Activated B cell treated with CpG ODN at 0.5 μM for 24 hours (primary cell): ENCODE measurements at regions not wholly inside any gene's neighbourhood (a gene's known extent, or its start where the extent isn't known, plus 50 kb on each side); places are given as distances from the start of the nearest gene placed in this dataset.
"Not testable (repeated sequence)": the region's sequence is repeated elsewhere in the genome, so short reads cannot be mapped to it uniquely, and the experiment has no call there.

Experiments
- ATAC-seq: fragments of 200-7000 bp; cut with Tn5 transposase; one replicate; pipeline ENCODE4 v1.10.0; 2021; ENCODE audit warnings: low read depth, mild to moderate bottlenecking, moderate library complexity
- CTCF ChIA-PET: fragments of 350-600 bp; sonication (Branson Sonifier 250); formaldehyde crosslinking; loops from one replicate; lab custom pipeline; 2021; ENCODE audit warnings: antibody characterized with exemption; lab: Charles Lee
- POLR2A ChIA-PET: fragments of 350-600 bp; sonication (Branson Sonifier 250); formaldehyde crosslinking; loops from one replicate; lab custom pipeline; 2021; ENCODE audit warnings: antibody characterized with exemption; lab: Charles Lee
- DNase-seq: peaks from one replicate; pipeline ENCODE4 v3.0.0; 2022
- H3K27ac Mint-ChIP-seq: one replicate; pipeline ENCODE4 v1.8.0; 2020; ENCODE audit warnings: mixed read lengths
- H3K27me3 Mint-ChIP-seq: one replicate; pipeline ENCODE4 v1.8.0; 2021; ENCODE audit warnings: mixed read lengths
- H3K36me3 Mint-ChIP-seq: one replicate; pipeline ENCODE4 v1.8.0; 2021; ENCODE audit warnings: low read depth, mixed read lengths
- H3K4me1 Mint-ChIP-seq: one replicate; pipeline ENCODE4 v1.8.0; 2021; ENCODE audit warnings: mixed read lengths
- H3K4me3 Mint-ChIP-seq: one replicate; pipeline ENCODE4 v1.8.0; 2020; ENCODE audit warnings: mild to moderate bottlenecking, mixed read lengths
- H3K9me3 Mint-ChIP-seq: one replicate; pipeline ENCODE4 v1.8.0; 2020; ENCODE audit warnings: mixed read lengths
- intact Hi-C: fragments of 100-400 bp; cut with micrococcal nuclease; formaldehyde crosslinking; loops from one replicate; pipeline ENCODE4 v1.15.1; 2024
- TF ChIP-seq, protein P1 (sequence below): fragments of 200-600 bp; IDR thresholded peaks from one replicate; pipeline ENCODE4 v1.8.0; 2022; ENCODE audit warnings: antibody characterized with exemption, mild to moderate bottlenecking

DNA sequence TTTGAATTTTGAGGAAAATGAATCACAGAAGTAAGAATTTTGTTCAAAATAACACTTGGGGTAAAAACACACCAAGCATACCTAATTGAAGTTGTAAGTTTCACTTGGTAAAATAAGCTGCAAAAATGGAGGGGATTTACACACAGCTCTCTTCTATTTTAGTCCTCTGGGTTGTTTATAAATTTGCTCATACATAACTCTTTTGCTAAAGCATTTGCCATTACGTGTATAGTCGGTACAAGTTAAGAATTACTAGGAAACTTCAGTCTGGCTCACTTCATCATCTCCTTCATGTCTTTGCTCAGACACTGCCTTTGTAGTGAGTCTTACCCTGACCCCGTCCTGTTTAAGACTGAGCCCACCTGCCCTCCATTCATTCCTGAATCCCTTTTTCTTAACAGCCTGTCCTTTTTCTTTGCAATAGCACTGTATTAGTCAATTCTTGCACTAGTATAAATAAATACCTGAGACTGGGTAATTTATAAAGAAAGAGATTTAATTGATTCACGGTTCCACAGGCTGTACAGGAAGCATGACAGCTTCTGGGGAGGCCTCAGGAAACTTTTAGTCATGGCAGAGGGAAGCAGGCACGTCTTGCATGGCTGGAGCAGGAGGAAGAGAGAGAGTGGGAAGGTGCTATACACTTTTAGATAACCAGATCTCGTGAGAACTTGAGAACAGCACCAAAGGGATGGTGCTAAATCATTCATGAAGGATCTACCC is 451.1 kb downstream of the PCNX1 start:
- CTCF ChIA-PET: interaction anchor here (1.0 kb wide), 1 partner anchor 37 kb away, joined by 4 read pairs; no protein-coding TSS in a partner anchor
- H3K4me3 Mint-ChIP-seq: peak overlapping the region; percentile 70
- ATAC-seq (peak; percentile 63), DNase-seq (no peak)
- peaks cover 91% of the 10 kb centered on the region for H3K4me1 Mint-ChIP-seq
- TF ChIP-seq, protein P1, sequence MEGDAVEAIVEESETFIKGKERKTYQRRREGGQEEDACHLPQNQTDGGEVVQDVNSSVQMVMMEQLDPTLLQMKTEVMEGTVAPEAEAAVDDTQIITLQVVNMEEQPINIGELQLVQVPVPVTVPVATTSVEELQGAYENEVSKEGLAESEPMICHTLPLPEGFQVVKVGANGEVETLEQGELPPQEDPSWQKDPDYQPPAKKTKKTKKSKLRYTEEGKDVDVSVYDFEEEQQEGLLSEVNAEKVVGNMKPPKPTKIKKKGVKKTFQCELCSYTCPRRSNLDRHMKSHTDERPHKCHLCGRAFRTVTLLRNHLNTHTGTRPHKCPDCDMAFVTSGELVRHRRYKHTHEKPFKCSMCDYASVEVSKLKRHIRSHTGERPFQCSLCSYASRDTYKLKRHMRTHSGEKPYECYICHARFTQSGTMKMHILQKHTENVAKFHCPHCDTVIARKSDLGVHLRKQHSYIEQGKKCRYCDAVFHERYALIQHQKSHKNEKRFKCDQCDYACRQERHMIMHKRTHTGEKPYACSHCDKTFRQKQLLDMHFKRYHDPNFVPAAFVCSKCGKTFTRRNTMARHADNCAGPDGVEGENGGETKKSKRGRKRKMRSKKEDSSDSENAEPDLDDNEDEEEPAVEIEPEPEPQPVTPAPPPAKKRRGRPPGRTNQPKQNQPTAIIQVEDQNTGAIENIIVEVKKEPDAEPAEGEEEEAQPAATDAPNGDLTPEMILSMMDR: no peak
- H3K36me3 Mint-ChIP-seq: peaks cover 35% of the 10 kb centered on the region
- H3K27me3 Mint-ChIP-seq: no peaks in the 10 kb centered on the region
- peak overlapping the region; percentile 97 for H3K27ac Mint-ChIP-seq
- POLR2A ChIA-PET: interaction anchor here (0.8 to 4.5 kb wide), 11 partner anchors 8 to 550 kb away, joined by 3 to 45 read pairs (median 5); partner anchors contain the start of gene SIPA1L1
- H3K9me3 Mint-ChIP-seq: peaks cover 5% of the 10 kb centered on the region
- intact Hi-C loops: loop anchor here (1.0 kb wide), 3 partner anchors 33 to 41 kb away; partner anchors contain the start of gene SIPA1L1

DNA sequence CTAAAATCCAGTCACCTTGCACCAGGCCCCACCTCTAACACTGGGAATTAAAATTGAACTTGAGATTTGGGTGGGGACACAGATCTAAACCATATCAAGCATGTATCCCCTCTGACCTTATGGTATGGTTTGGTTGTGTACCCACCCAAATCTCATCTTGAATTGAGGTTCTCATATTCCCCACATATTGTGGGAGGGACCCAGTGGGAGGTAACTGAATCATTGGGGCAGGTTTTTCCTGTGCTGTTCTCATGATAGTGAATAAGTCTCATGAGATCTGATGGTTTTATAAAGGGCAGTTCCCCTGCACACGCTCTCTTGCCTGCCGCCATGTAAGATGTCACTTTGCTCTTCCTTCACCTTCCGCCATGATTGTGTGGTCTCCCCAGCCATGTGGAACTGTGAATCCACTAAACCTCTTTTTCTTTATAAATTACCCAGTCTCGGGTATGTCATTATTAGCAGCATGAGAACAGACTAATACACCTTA is 451.7 kb downstream of the PCNX1 start:
- intact Hi-C loops: loop anchor here (1.0 kb wide), 3 partner anchors 34 to 40 kb away; partner anchors contain the start of gene SIPA1L1
- H3K9me3 Mint-ChIP-seq, ATAC-seq, H3K27me3 Mint-ChIP-seq, DNase-seq, CTCF ChIA-PET: not testable (repeated sequence)
- H3K36me3 Mint-ChIP-seq: peaks cover 30% of the 10 kb centered on the region
- peak overlapping the region; percentile 97 for H3K27ac Mint-ChIP-seq
- peaks cover 94% of the 10 kb centered on the region for H3K4me1 Mint-ChIP-seq
- H3K4me3 Mint-ChIP-seq: peak overlapping the region; percentile 70
- POLR2A ChIA-PET: interaction anchor here (0.7 to 5.0 kb wide), 6 partner anchors 11 to 41 kb away, joined by 3 to 45 read pairs (median 10); partner anchors contain the start of gene SIPA1L1

DNA sequence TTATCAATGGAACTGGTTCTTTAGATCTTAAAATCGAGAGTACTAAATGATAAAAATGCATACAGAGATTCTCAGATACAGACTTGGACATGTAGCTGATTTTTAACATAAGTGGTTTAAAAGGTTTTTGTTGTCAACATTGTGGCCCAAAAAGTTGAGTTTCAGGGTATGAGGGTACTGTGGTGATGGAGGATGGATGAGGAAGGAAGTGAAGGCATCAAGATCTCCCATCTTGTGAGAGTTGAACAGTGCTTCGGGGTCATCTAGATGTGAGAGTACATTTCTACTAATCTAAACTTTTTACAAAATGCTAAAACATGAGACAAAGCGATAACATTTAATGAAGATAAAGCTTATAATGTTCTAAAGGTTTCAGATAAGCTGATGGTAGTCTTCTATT is 452.6 kb downstream of the PCNX1 start:
- peak overlapping the region; percentile 97 for H3K27ac Mint-ChIP-seq
- peaks cover 30% of the 10 kb centered on the region for H3K36me3 Mint-ChIP-seq
- ChIA-PET CTCF (interaction anchor here (1.2 kb wide), 1 partner anchor 44 kb away, joined by 7 read pairs; no protein-coding TSS in a partner anchor), POLR2A (interaction anchor here (0.5 to 5.0 kb wide), 6 partner anchors 21 to 45 kb away, joined by 3 to 30 read pairs (median 6); partner anchors contain the start of gene SIPA1L1)
- peaks cover 5% of the 10 kb centered on the region for H3K9me3 Mint-ChIP-seq
- no peaks in the 10 kb centered on the region for H3K27me3 Mint-ChIP-seq
- ATAC-seq: no peak
- intact Hi-C loops: no loop called here
- peak overlapping the region; percentile 42 for H3K4me3 Mint-ChIP-seq
- TF ChIP-seq, protein P1: no peak
- H3K4me1 Mint-ChIP-seq: peaks cover 97% of the 10 kb centered on the region
- DNase-seq: no peak

DNA sequence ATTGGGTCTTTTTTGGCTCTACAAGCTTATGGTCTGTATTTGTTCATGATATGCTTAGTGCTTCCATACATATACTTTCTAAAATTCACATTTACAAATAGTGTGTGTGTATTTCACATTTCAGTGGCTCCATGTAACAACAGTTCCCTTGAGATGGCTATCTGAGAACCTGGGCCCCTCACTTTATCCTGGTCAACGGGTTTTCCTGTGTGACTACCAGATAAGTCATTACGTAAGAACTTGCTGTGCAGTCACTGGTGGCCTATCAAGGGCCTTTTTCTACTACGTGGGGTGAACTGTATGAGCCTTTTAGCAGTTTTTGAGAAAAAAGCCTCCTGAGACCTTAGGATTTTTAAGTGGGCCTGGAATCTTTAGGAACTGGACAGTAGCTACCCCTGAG is 454.1 kb downstream of the PCNX1 start:
- CTCF ChIA-PET: interaction anchor here (0.8 to 2.3 kb wide), 2 partner anchors 8 to 42 kb away, joined by 3 to 9 read pairs; no protein-coding TSS in a partner anchor
- Mint-ChIP-seq H3K4me1 (peaks cover 96% of the 10 kb centered on the region), H3K4me3 (peak overlapping the region; percentile 59), H3K9me3 (peaks cover 5% of the 10 kb centered on the region), H3K36me3 (peaks cover 26% of the 10 kb centered on the region), H3K27ac (peak overlapping the region; percentile 97), H3K27me3 (no peaks in the 10 kb centered on the region)
- no peak for ATAC-seq
- no peak for DNase-seq
- intact Hi-C loops: no loop called here
- POLR2A ChIA-PET: interaction anchor here (1.6 to 5.0 kb wide), 5 partner anchors 37 to 42 kb away, joined by 5 to 30 read pairs (median 6); partner anchors contain the start of gene SIPA1L1
- TF ChIP-seq, protein P1: no peak

DNA sequence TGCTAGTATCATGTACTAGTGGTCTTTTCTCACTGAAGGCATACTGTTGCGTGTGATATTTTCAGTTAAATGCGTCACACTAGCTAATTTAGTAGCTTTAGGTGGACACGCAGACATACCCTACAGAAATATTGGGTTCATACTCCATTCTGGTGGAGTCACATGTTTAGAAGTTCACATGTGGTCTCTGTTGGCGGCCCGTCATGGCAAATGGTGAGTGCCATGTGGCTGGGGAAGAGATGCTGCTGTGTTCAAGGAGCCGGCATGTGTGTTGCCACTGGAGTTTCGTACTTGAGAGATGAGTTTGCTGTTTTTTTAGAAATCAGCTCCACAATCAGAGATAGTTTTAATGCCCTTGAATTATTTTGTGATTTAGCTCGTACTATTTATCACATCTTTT is 454.6 kb downstream of the PCNX1 start:
- ATAC-seq: no peak
- POLR2A ChIA-PET: interaction anchor here (0.6 to 5.0 kb wide), 7 partner anchors 14 to 42 kb away, joined by 3 to 30 read pairs (median 6); partner anchors contain the start of gene SIPA1L1
- Mint-ChIP-seq H3K4me1 (peaks cover 96% of the 10 kb centered on the region), H3K36me3 (peaks cover 30% of the 10 kb centered on the region), H3K4me3 (peak overlapping the region; percentile 57), H3K27ac (peak overlapping the region; percentile 97), H3K9me3 (peaks cover 5% of the 10 kb centered on the region), H3K27me3 (no peaks in the 10 kb centered on the region)
- CTCF ChIA-PET: interaction anchor here (0.8 to 2.3 kb wide), 2 partner anchors 9 to 42 kb away, joined by 3 to 9 read pairs; no protein-coding TSS in a partner anchor
- no peak for DNase-seq
- intact Hi-C loops: no loop called here
- TF ChIP-seq, protein P1: no peak
